NCI-H1048 (cell line): ENCODE measurements at regions not wholly inside any gene's neighbourhood (a gene's known extent, or its start where the extent isn't known, plus 50 kb on each side); places are given as distances from the start of the nearest gene placed in this dataset.
"Not testable (repeated sequence)": the region's sequence is repeated elsewhere in the genome, so short reads cannot be mapped to it uniquely, and the experiment has no call there.

Experiments used
- DNase-seq: peaks from one replicate; lab custom pipeline; 2025; lab: John Stamatoyannopoulos, UW

- DNase-seq = no peak
Measured at GRCh38 chr4:4666693-4667621, 125.1 kb upstream of the STX18 start.

GRCh38 chr4:4666187-4666586, 124.3 kb upstream of the STX18 start:
- no peak for DNase-seq

- no peak for DNase-seq
Measured at GRCh38 chr4:4664234-4664633, 122.4 kb upstream of the STX18 start.

- DNase-seq = no peak
Measured at GRCh38 chr4:4663028-4663427, 121.2 kb upstream of the STX18 start.

- no peak for DNase-seq
Measured at GRCh38 chr4:4662230-4662629, 120.4 kb upstream of the STX18 start.

- DNase-seq = no peak
Measured at GRCh38 chr4:4659871-4660651, 118.2 kb upstream of the STX18 start.

- DNase-seq = no peak
Measured at GRCh38 chr4:4658052-4658451, 116.2 kb upstream of the STX18 start.

GRCh38 chr4:4656977-4657376, 115.1 kb upstream of the STX18 start:
- DNase-seq = no peak

GRCh38 chr4:4655901-4656300, 114.1 kb upstream of the STX18 start:
- no peak for DNase-seq

- DNase-seq = no peak
Measured at GRCh38 chr4:4655011-4655410, 113.2 kb upstream of the STX18 start.

- DNase-seq = no peak
Measured at GRCh38 chr4:4651811-4652755, 110.2 kb upstream of the STX18 start.

- DNase-seq = no peak
Measured at GRCh38 chr4:4647041-4647440, 105.2 kb upstream of the STX18 start.

- no peak for DNase-seq
Measured at GRCh38 chr4:4645743-4646142, 103.9 kb upstream of the STX18 start.

- not testable (repeated sequence) for DNase-seq
Measured at GRCh38 chr4:4644277-4644676, 102.4 kb upstream of the STX18 start.

- not testable (repeated sequence) for DNase-seq
Measured at GRCh38 chr4:4643743-4644142, 101.9 kb upstream of the STX18 start.

- no peak for DNase-seq
Measured at GRCh38 chr4:4643306-4643705, 101.5 kb upstream of the STX18 start.

GRCh38 chr4:4642496-4643000, 100.7 kb upstream of the STX18 start:
- no peak for DNase-seq

GRCh38 chr4:4641661-4642495, 100.0 kb upstream of the STX18 start:
- DNase-seq = no peak

GRCh38 chr4:4641254-4641653, 99.4 kb upstream of the STX18 start:
- no peak for DNase-seq

- no peak for DNase-seq
Measured at GRCh38 chr4:4640692-4641091, 98.8 kb upstream of the STX18 start.

- DNase-seq = no peak
Measured at GRCh38 chr4:4639370-4639769, 97.5 kb upstream of the STX18 start.
